GM10266 (cell line): ENCODE measurements at regions not wholly inside any gene's neighbourhood (a gene's known extent, or its start where the extent isn't known, plus 50 kb on each side); places are given as distances from the start of the nearest gene placed in this dataset.

Experiments
- DNase-seq: peaks from one replicate; pipeline ENCODE4 v3.0.0; 2012; ENCODE audit errors: extremely low spot score
- CTCF ChIP-seq: IDR thresholded peaks from 2 replicates; pipeline ENCODE4 v1.5.1; 2012; ENCODE audit warnings: mild to moderate bottlenecking, low read depth; ENCODE audit not compliant: control insufficient read depth, insufficient read depth; ENCODE audit errors: missing control alignments

GRCh38 chr3:110598847-110599490, 472.6 kb upstream of the NECTIN3 start:
- no peak for TF ChIP-seq CTCF
- no peak for DNase-seq

GRCh38 chr3:110608566-110608965, 463.1 kb upstream of the NECTIN3 start:
- no peak for DNase-seq
- TF ChIP-seq CTCF = no peak

- DNase-seq = no peak
- TF ChIP-seq CTCF = no peak
Observed at GRCh38 chr3:110612045-110612444, 459.6 kb upstream of the NECTIN3 start.

- no peak for TF ChIP-seq CTCF
- no peak for DNase-seq
Observed at GRCh38 chr3:110614186-110614585, 457.4 kb upstream of the NECTIN3 start.

- no peak for TF ChIP-seq CTCF
- DNase-seq = no peak
Observed at GRCh38 chr3:110615454-110615853, 456.2 kb upstream of the NECTIN3 start.

- TF ChIP-seq CTCF = no peak
- no peak for DNase-seq
Observed at GRCh38 chr3:110618512-110619226, 452.9 kb upstream of the NECTIN3 start.

- no peak for TF ChIP-seq CTCF
- DNase-seq = no peak
Observed at GRCh38 chr3:110620118-110620517, 451.5 kb upstream of the NECTIN3 start.
